ENCODE measurements at regions not wholly inside any gene's neighbourhood (a gene's known extent, or its start where the extent isn't known, plus 50 kb on each side); places are given as distances from the start of the nearest gene placed in this dataset.

GRCh38 chr11:81033779-81034540, 1593.1 kb upstream of the TENM4 start:
- H3K27ac Mint-ChIP-seq, result no peak overlapping the region
- WGBS (ENCODE audit: extremely low coverage, insufficient read length, low lambda C conversion rate), result no CpG with 5 or more reads among the region's 6 CpGs

More at GRCh38 chr11:81033779-81034540, 1593.1 kb upstream of the TENM4 start:
- Histone ChIP-seq H3K79me2 (ENCODE audit: insufficient read depth, low read length) (no peaks in the 10 kb centered on the region), H3K9me3 (ENCODE audit: control insufficient read depth, low read depth, low read length) (peaks cover 6% of the 10 kb centered on the region), H3K23me2 (ENCODE audit: insufficient read length, low read depth, low read length, poor library complexity, severe bottlenecking) (no peaks in the 10 kb centered on the region), H3K14ac (ENCODE audit: insufficient read depth, low read length) (no peak overlapping the region), H2AFZ (ENCODE audit: low read length) (no peak overlapping the region), H3K23ac (ENCODE audit: insufficient read length, low read depth, low read length) (no peak overlapping the region), H3K79me1 (ENCODE audit: insufficient read depth, low read depth, low read length, poor library complexity, severe bottlenecking) (no peaks in the 10 kb centered on the region), H2BK12ac (ENCODE audit: insufficient read length, low read depth, low read length) (no peak overlapping the region), H3K18ac (ENCODE audit: insufficient read length, low read depth, low read length) (no peak overlapping the region), H2AK5ac (ENCODE audit: insufficient read length, low read length) (no peak overlapping the region), H3K4me1 (ENCODE audit: insufficient read depth, low read length) (no peaks in the 10 kb centered on the region), H3K4ac (ENCODE audit: low read depth, low read length) (no peak overlapping the region), H2BK120ac (ENCODE audit: low read depth, low read length, poor library complexity, severe bottlenecking) (no peak overlapping the region), H3K27ac (ENCODE audit: insufficient read length, low read depth, low read length) (no peak overlapping the region), H3K56ac (ENCODE audit: insufficient read length, low read depth, low read length) (no peak overlapping the region), H2BK5ac (ENCODE audit: insufficient read length, low read length) (no peak overlapping the region), H4K8ac (replicated peaks; ENCODE audit: insufficient read length, low read depth, low read length) (no peak overlapping the region), H4K5ac (ENCODE audit: insufficient read length, low read depth, low read length) (no peak overlapping the region), H4K20me1 (ENCODE audit: control insufficient read depth, insufficient read depth, insufficient read length) (no peaks in the 10 kb centered on the region), H3T11ph (ENCODE audit: low read length) (no peak overlapping the region), H3K9ac (ENCODE audit: extremely low read depth, insufficient read length, low read length) (no peak overlapping the region), H3K27me3 (ENCODE audit: insufficient read depth, low read length) (no peaks in the 10 kb centered on the region), H2BK20ac (ENCODE audit: low read depth, low read length, poor library complexity, severe bottlenecking) (no peak overlapping the region), H4K91ac (ENCODE audit: insufficient read length, low read depth, low read length) (no peak overlapping the region), H3K4me2 (ENCODE audit: insufficient read depth, insufficient read length, low read length) (no peak overlapping the region), H2BK15ac (ENCODE audit: low read depth, low read length) (no peak overlapping the region)
- peaks cover 0 to 4% of the 10 kb centered on the region in 2 experiments; a peak in 1 of 4 replicates for H3K4me1 Mint-ChIP-seq
- H3K36me3 Mint-ChIP-seq (ENCODE audit: insufficient read depth in 1 of 3, low read depth in 3 of 3), result peaks cover 8 to 17% (median 11%) of the 10 kb centered on the region in 3 experiments
- no peak for DNase-seq
- no peak overlapping the region for H3K4me3 Mint-ChIP-seq
- TF ChIP-seq CTCF (conservative IDR thresholded peaks at IDR 0.05), result no peak
- peaks cover 19 to 20% of the 10 kb centered on the region in 2 experiments for H3K9me3 Mint-ChIP-seq
- H3K27me3 Mint-ChIP-seq (ENCODE audit: low read depth), result no peaks in the 10 kb centered on the region

Data from H9 (cell line).